ENCODE measurements at regions not wholly inside any gene's neighbourhood (a gene's known extent, or its start where the extent isn't known, plus 50 kb on each side); places are given as distances from the start of the nearest gene placed in this dataset.

DNA sequence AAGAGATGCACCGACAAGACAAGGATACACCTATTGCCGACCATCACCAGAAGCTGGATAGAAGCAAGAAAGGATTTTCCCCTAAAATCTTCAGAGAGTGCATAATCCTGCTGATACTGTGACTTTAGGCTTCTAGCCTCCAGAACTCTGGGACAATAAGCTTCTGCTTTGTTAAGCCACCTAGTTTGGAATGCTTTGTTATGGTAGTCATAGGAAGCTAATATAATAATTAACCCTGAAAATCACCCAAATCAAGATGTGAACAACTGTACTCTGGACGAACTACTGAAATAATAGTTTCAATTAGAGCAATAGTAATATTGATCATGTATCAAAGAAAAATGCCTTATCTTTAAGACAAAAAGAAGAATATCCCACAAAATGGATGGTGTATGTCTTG, 524.6 kb downstream of the EFNB2 start:
- DNase-seq = no peak

DNA sequence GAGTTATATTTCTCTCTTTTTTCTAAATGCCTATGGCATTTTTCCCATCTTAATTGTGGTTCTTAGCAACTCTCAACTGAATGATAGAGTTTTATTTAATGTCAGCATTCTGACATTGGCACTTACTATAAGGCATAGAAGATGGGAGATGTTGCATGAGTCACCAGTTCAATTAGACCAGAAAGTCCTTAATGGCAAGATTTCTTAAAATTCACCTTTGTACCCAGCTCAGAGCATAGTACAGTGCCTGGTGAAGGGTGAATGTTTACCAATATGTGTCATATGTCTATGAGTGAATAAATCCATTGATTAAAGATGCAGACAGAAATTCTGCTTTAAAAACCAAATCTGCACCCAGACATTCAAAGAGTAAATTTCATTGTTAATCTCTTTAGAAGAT, 526.9 kb downstream of the EFNB2 start:
- DNase-seq = no peak

DNA sequence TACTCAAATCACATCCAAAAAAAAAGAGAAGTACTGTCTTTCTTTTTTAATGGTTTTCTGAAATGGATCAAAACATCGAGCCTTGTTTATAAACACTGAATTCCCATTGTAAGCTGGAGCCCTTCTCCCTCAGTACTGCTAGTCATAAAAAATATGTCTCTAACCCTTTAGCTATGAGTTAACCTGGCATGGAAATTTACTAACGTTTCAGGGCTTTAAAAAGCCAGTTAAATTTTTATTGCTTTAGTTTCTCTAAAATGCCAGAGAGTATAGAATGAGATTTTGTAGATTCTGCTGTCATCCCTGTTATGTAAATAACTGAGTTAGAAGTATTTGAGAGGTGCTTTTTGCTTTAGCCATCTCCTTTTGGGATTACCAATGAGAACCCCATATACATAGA, 528.3 kb downstream of the EFNB2 start:
- no peak for DNase-seq

DNA sequence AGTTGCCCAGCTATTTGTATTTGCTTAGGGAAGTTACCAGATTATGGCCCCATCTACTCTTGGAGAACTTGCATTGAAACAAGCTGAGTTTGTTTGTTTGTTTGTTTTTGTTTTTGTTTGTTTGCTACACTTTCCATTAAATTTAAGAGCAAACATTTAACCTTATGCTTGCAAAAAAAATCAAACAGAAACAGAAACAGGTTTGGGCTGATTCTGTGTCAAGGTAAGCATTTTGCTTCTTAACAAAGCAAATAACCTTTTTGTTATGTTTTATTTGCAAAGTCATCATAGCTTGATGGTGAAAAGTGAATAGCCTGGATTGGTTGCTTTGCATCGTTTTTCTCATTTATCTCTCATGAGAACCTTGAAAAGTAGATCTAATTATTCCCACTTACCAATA, 531.8 kb downstream of the EFNB2 start:
- no peak for DNase-seq

DNA sequence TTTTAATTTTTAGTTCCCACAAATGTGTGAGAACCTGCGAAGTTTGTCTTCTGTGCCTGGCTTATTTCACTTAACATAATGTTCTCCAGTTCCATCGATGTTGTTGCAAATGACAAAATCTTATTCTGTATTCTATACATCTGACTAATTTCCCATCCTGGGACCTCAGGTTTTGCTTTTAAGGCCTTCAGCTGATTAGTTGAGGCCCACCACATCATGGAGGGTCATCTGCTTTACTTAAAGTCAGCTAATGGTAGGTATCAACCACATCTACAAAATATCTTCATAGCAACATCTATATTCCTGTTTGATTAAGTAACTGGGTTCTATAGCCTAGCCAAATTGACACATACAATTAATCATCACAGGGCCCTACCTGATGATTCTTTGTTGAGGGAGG, 534.0 kb downstream of the EFNB2 start:
- no peak for DNase-seq

DNA sequence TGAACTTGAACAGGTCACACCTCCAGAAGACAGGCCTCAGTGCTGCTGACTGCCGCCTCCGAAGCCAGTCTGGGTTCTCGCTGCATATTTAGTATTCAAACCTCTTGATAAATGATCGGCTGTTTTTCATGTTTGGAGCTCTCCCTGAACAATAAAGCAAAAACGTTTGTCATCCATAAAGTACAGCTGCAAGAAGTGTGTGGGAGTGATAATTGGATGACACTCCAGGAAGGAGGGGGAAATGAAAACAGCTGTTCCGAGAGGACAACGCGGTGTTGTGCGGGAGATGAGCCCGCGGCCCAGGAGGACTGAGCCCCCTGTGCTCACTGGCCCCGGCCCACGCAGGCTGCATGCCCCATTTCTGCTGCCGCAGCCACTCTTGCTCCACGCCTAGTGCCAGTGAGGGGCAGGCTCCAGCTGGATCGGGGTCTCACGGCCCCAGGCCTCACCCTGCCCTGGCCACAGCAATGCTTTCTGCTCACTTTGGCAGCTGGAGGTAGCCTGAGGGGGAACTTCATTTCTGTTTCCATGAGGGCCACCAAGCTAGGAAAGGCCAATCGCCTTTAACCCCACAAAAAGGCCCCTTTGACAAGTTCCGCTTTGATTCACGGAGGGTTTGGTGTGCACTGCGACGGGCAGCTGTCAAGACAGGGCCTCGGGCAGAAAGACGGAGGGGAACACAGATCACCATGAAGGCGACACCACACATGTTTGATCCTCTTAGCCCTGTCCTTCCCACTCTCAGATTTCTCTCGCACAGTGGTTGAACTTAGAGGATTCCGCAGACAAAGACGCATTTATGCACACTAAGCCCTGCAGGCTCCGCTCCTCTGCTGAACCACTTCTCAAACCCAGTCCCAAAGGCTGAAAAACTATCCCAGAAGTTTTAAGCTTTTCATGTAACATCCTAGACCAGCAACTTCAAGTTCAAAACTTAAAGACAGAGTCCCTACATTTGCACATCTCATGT, 537.6 kb downstream of the EFNB2 start:
- no peak for DNase-seq

DNA sequence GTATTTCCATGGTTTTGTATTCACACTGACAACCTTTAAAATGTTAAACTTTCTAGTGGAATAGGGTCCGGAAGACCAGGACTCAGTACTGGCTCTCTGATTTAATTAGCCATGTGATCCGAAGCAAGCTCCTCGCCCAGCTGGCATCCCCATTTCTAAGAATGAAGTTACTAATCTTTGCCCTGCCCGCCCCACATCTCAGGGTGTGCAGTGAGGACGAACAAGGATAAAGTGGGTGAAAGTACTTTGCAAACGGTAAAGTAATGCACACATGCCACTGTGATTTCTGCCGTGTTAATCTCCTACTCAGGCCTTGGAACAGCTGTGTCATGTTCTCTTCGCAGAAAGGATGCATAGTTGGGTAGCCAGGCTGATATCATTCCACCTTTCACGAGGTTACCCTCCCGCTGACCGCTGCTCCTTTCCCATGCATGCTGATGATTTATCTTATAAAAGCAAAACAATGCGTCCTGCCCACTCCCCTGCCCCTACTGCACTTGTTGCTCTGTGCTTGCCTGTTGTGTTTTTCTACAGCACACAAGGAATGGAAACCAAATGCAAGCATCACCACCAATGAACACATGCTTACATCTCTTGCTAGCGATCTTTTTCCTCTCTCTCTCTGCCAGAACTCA, 539.0 kb downstream of the EFNB2 start:
- no peak for DNase-seq

DNA sequence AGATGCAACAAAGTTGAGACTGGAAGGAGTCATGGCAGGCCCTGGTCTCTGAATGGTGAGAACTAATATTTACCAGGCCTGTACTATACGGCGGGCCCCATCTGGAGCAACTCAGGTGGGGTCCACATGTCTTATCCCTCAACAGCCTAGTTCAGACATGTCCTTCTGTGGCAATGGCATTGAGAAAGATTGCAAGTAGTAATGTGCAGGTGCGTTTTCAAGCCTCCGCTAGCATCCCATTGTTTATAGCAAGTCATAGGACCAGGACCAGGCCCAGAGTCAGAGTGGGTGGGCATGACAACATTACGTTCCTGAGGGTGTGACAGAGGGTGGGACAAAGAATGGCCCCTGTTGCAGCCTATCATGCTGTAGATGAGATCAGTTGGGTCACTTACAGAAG, 541.1 kb downstream of the EFNB2 start:
- no peak for DNase-seq

DNA sequence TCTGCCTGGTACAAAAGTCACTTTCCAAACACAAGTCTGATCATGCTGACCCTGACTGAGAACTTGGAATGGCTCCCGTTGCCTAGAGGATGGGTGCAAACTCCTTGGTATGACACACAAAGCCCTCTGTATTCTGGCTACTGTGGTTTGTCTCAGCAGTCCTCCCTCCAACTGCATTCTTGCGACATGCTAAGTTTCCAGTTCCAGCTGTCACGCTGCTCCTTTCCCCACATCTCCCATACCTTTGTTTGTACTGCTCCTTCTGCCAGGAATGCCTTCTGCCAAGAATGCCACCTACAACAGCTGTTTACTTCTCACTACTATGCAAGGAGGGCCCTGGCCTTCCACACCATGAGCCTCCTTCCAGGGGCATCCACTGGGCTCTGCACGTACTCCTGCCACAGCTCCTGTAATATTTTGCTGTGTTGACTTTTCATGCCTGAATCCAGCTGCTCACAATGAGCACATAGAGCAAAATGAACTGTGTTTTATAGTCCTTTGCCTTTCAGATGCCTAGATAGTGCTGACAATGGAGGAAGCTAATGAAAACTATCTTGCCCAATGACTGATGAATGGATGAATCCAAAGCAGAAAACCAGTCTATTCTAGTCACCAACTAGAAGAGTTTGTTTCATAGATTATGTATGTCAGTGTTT, 543.7 kb downstream of the EFNB2 start:
- DNase-seq = no peak

DNA sequence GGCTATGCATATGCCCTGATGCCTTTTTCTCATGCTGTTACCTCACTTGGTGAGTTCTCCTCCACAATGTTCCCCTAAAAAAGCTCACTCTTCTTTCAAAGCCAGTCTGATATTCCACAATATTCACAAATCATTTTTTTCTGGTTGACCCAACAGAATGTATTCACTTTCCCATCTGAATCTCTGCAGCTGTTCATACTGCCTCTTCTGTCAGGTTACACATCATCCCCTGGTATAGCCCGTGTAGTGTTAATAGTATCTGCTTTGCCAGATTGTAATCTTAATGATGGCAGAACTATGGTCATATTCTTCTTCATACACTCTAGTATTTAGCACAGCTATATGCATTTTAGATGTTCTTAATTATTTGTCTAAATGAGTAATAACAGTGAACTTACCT, 544.3 kb downstream of the EFNB2 start:
- DNase-seq = no peak

DNA sequence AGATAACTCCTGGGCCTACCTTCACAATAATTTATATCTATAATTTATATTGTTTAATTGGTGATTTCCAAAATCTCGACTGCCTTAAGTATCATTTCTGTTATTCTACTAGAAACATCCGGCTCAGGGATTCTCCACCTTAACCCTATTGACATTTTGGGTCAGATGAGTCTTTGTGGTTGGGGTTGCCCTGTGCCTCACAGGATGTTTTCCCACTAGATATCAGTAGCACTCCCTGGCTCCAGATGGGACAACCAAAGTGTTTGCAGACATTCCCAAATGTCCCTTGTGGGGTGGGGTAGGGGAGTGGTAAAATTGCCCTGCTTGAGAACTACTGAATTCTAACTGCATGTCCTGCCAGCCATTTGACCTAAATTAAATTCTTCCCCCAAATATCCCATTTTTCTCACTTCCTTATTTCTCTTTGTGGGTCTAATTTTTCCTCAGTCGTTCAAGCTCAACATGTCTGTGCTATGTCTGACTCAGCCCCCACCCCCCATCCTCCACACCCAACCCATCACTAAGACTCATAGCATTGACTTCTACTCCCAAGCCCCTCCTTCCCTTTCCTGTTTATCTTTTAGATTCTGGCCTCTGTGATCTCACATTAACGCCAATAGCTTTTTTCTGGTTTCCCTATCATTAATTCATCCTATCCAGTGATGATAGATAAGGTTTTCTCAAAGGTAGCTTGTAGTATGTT, 545.1 kb downstream of the EFNB2 start:
- DNase-seq = no peak

DNA sequence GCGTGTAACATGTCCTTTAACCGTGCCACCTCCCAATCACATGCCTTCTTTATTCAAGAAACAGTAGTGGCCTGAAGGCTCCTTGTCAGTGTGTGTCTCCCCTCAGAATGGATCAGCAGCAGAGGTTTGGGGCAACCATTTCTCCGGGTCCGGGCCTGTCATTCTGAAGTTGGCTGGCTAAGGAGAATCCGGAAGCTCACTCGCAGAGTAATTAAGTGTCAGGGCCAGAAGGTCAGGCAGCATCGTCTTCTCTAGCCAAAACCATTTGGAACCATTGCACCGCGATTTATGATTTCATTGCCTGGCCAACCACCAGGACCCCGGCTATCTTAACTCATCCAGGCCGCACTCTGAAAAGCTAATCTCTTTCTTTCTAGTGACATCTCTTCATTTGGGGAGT, 550.8 kb downstream of the EFNB2 start:
- no peak for DNase-seq

DNA sequence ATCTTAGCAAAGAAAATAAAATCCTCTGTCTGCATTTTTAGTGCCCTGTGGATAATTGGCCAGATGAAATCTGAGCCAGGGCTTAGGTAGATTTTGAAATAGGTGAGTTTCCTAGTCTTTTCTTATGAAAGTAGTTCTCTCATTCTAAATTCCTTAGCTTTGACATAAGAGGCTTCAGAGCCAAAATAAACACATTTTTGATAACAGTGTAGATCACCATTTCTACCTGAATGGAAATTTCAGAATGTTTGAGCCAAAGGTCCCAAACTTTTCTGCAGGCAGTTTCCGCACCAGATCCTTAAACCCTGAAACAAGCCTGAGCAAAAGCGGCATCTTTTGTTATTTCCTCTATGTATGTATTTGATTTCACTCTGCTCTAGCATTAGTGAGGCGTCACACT, 551.2 kb downstream of the EFNB2 start:
- no peak for DNase-seq

DNA sequence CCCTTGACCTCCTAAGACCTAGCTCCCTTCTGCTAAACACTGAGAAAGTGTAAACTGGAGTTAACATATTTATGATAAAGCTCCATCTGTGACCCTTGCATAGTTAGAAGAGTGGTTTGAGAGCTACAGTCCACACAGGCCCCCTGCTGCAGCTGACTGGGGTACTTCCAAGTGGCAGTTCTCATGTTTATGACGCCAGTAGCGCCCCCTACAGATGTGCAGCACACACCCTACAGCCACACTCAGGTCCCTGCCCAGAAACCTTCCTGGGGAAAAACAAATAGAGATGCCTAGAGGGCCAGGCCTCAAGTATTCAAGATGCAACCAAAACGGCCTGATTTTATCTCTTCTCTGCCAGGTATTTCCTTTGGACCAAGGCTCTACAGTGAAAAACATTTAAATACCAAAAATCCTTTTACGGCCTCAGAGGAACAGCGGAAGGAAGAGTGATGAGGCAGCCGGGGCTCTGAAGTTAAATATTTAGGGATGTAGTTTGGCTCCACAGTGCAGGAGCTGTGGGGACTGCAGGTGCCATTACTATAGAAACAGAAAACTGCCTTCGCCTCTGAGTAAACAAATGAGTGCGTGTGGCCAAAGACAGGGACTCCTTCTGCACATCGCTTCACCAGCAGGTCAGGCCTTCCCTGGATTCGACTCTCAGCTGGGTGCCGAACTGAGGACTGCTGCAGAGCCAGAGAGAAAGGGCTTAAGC, 553.1 kb downstream of the EFNB2 start:
- no peak for DNase-seq

DNA sequence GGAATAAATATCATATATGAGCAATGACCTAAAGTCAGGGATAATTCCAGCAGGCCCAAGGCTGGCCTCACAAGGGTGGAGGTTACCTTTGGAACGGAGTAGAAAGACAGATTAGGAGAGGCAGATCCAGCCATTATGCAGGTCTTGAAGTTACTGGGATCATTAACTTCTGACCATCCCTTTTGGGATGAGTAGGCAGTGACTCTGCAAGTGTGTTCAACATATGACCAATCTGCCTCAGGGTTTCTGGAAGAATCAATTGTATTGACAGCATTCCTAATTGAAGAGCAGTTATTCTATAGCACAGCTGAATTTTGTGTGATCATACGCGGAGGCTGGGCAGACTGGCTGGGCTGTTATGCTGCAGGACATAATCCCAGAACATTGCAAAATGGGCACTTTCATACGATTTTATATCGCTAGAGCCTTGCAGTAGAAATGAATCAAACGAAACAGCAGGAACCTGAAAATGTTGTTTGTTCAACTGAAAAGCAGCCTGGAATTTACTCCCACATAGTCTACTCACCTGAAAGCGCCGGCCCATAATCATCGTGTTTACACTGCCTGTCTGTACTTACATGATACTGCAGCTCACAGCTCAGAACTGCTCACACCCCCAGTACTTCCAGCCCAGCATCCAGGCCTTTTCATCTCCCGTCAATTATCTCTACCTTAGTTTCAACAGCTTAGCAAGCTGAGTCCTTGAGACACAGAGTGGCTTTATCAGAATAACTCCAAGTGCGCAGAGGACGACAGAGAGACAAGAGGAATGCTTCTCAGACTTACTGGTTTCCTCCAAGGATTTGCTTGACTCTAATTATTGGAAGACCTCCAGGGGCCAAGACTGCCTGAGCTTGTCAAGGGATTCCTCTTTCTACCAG, 556.1 kb downstream of the EFNB2 start:
- no peak for DNase-seq

DNA sequence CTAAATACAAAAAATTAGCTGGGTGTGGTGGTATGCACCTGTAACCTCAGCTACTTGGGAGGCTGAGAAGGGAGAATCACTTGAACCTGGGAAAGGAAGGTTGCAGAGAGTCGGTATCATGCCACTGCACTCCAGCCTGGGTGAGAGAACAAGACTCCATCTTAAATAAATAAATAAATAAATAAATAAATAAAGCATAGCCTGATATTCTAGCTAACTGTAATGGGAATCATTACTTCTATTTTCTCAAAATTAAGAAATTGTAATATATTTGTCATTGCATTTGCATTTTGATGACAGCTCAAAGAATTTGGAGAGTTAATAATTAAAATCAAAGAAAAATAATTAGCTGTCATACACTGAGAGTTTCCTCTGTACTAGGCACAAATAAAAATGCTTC, 561.1 kb downstream of the EFNB2 start:
- DNase-seq = no peak

DNA sequence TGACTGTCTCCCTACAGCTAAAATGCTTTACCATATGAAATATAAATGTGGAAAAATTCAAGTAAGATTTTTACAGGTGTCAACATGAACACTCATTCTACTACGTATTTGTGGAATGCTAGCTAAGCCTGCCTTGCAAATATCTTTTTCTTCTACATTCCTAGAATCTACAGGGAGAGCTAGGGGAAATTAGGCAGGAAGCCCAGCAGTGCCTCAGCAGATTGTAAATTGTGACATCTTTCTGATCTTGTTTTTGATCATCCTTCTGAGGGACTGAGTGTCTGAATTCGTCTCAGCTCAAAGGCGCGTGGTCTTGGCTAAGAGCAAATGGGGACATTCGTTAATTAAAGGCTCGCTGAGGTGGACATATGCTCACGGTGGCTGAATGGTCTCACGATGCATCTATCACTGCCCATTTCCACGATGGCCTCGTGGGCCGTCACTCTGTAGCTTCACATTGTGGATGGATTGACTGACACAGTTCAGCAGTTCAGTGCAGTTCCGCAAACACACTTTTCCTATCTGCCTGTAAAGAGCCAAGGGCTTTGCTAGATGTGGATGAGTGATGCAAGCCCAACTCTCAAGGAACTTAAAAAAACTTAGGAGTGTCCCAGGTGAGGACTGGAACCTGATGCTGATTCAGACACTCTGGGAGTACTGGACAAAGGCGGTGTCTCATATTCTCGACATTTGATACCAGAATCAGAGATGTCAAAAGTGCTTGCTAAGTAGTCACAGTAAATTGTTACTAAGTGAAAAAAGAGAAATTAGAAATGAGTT, 562.5 kb downstream of the EFNB2 start:
- DNase-seq = no peak

DNA sequence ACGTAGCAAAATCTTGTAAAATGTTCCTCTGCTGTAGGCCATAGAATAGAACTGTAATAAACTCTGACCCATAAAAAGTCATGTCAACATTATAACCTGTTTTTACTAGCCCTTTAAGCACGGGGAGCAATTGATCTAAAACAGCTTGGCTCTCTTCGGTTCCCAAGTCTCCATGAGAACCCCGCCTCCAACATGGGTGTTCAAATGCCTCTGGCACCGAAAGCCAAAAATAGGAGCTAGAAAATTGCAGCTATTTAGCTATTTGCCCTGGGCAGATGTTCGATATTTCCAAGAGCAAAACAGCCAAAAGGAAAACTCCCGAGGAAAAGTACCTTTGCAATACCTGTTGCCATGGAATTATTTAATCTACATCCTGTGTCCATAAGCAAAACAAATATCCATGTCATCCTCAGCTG, 563.1 kb downstream of the EFNB2 start:
- DNase-seq = no peak

DNA sequence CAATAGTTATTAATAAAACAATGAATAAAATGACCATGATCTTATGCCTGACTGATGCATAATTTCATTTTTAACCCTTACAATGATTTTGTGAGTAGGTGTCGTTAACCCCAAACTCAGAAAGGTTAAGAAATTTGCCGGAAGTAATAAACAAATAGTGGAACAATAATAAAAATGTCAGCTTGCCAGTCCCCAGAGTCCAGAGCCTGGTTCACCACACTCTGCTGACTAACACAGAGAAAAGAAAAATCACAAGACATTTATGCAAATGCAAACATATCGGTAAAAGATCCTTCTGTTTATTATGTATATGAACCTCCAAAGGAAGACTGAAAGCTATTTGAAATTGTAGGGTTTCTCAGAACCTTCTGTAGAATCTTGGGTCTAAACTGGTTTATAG, 563.7 kb downstream of the EFNB2 start:
- no peak for DNase-seq

DNA sequence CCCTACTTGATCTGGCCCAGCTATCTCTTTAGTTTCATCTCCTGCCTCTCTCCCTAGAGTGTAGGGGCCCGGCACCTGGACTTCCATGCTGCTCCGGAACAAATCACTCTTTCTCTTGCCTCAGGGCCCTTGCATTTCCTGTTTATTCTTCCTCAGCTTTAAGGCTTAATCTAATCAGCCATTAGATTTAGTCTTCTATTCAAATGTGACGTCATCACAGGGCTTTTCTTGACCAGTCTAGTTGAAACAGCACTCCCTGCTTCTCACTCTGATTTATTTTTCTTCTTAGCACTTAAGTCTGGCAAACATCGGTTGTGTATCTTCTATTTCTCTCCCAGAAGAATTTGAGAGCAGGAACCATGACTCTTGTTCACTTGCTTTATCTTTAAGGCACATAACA, 564.1 kb downstream of the EFNB2 start:
- DNase-seq = no peak

DNA sequence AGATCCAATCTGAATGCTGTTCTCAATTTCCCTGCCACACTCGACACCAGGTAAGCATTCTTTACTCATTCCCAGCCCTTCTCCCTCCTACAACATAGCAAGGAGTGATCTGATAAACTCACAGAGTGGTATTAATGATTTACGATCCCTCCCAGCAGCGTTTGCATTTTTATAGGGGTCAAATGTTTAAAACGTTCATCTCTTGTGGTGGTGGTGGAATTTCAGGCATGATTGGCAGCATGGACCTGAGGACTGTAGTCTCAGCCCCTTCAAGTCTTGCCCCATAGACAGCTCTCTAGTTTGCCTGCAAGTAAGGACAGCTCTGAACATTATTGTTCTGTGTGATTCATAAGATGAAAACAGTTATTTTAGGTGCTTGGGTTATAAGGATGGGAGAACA, 565.7 kb downstream of the EFNB2 start:
- DNase-seq = no peak
